NCI-H1694 treated with DMSO at 0.1 percent for 48 hours (cell line): ENCODE measurements at regions not wholly inside any gene's neighbourhood (a gene's known extent, or its start where the extent isn't known, plus 50 kb on each side); places are given as distances from the start of the nearest gene placed in this dataset.

ENCODE experiments used
- DNase-seq: peaks from one replicate; lab custom pipeline; 2025; lab: John Stamatoyannopoulos, UW

DNA sequence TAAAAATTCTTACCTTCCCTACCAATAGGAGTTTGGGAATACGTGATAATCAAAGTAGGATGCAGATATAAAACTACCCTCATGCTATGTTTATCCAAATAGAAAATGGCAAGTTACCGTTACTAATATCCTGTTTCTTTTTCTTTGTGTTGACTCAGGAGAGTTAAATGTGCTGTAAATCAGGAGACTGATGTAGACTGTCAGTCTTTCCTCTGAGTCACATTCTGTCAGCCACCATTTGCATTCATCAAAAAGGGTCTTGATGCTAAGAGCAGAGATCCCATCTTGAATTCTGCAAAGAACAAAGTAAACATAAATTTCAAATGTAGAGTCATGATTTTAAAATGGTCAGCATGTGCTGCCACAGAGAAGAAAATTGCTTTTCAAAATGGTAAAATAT lies 712.8 kb downstream of the SOCS6 start:
- DNase-seq: no peak

- DNase-seq: no peak
These were observed 709.6 kb downstream of the SOCS6 start for GRCh38 chr18:70998490-70998889.

DNA sequence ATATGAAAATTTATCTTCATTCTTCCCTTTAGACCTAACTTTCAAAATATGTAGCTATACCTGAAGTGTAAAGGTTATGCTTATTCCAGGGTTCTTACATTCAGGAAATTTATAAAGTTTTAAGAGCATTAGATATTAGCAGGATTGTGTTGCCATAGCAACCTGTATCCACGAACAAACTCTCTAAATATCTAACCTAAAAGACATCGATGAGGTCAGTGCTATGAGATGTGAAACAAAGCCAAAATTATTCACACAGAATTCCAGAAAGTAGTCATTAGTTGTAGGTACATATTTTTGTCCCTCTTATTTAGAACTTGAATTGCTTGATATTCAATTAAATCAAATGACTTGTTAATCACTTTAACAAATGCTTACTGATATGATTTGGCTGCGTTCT lies 705.3 kb downstream of the SOCS6 start:
- no peak for DNase-seq

DNA sequence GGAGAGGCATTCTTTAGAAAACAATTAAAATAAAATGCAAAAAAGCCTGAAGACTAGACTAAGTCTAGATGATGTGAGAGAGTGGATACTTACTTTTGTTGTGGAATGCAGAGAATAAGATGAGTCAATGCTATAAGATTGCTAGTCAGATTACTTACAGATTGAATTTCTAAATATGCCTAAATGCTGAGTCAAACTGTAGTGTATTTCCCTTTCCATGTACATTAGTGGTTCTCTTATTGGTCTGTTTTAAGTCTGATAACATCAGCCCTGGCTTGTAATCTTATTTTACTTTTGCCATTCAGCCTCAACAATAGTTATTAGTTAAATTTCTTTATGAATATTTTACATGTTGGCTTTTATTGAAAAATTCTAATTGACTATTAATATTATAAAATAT lies 702.7 kb downstream of the SOCS6 start:
- DNase-seq: no peak

DNA sequence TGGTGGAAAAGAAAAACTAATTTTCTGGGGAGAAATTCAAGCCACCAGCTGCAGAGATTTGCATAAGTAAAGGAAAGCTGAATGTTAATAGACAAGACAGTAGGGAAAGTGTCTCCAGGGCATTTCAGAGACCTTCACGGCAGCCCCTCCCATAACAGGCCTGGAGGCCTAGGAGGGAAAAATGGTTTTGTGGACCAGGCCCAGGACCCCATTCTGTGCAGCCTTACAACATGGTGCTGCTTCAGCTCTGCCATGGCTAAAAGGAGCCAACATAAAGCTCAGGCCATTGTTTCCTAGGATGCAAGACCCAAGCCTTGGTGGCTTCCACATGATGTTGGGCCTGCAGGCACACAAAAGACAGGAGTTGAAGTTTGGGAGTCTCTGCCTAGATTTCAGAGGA lies 697.1 kb downstream of the SOCS6 start:
- DNase-seq: no peak

DNA sequence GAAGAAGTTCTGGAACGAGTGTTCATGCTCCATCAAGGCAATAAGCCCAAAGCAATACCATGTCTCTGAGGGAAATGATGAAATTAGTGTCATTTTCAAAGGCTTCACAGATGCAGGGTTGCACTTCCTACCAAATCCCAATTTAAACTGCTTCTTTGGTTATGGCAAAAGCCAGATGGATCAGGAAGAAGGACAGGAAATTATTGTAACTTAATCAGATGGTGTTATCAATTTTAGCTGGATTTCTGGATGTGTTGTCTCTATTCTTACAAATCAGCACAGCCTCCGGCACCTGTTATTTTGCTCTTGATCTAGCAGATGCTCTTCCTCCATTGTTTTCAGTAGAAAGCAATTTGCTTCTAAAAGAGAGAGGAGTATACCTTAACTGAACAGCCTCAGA lies 693.4 kb downstream of the SOCS6 start:
- DNase-seq: no peak

DNA sequence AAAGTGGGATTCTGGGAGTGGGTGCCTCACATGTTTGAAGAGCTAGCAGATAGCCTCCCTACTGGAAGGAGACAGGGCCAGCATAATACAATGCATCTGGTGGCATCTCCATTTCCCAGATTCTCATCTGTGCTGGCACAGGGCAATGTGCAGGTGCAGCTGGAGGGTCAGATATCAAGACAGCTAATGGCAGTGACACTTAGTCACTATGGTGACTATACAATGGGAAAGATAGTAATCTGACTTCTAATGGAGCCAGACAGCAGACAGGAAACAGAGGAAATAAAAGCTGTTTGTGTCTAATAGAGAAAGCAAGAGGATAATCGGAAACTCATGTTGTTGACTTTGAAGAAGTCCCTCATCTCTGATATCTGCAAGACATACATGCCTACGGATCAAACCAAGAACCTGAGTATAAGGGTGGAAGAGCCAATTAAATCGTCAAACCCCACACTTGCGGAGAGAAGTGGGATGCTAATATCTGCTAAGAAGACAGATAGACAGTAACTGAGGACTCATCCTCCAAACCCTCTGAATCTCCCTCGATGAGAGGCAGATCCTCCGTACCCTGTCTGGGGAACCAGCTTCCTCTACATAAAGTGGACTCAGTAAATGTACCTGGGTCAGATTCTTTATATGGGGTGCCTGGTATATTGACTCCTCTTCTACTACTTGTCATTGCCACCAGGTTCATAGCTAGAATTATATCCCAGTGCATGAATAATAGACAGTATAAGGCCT lies 692.7 kb downstream of the SOCS6 start:
- no peak for DNase-seq

DNA sequence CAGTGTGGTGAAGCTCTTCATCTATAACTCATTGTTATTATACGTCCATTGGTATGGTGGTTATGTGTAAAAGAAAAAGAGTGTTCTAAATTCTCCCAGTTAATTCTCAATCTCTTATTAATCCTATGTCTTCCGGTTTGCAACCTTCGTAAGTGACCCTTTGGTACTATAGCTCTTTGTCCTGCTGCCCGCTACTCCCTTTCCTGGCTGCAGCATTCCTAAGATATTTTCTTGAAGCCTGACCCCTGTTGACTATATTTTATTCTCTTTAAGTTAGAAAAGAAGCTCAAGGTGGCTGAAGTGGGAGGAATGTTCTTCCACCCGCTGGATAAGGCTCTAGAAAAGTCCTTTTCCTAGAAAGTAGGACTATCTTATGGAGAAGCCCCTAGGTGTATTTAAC lies 684.8 kb downstream of the SOCS6 start:
- no peak for DNase-seq

GRCh38 chr18:70966419-70966818 lies 677.6 kb downstream of the SOCS6 start:
- DNase-seq: no peak

- DNase-seq: no peak
These were observed 673.1 kb downstream of the SOCS6 start for GRCh38 chr18:70961939-70962338.

DNA sequence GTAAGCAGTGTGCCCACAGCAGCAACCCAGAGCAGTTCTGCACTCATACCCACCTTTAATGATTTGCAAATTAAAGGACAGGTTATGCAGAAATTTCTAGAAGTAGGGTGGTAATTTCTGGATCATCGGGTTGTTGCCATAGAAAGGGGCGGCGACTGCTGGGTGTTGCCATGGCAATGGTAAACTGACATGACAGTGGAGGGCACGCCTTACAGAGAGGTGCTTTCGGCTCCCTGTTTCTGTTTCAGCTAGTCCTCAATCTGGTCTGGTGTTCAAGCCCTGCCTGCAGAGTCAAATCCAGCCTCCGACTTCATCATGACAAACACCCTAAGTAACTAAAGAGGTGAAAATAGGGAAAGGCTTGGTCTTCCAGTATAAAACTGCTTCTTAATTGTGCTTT lies 667.7 kb downstream of the SOCS6 start:
- DNase-seq: no peak

DNA sequence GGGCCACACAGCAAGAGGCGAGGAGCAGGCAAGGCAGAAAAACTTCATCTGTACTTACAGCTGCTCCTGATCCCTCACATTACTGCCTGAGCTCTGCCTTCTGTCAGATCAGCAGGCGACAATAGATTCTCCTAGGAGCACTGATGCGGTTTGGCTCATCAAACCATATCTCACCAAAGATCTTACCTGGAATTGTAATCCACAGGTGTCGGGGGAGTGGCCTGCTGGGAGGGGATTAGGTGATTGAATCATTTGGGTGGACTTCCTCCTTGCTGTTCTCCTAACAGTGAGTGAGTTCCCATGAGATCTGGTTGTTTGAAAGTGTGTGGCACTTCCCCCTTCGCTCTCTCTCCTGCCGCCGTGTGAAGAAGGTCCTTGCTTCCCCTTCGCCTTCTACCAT lies 647.3 kb downstream of the SOCS6 start:
- no peak for DNase-seq

GRCh38 chr18:70931942-70932814 lies 643.3 kb downstream of the SOCS6 start:
- DNase-seq: peak; percentile 13

DNA sequence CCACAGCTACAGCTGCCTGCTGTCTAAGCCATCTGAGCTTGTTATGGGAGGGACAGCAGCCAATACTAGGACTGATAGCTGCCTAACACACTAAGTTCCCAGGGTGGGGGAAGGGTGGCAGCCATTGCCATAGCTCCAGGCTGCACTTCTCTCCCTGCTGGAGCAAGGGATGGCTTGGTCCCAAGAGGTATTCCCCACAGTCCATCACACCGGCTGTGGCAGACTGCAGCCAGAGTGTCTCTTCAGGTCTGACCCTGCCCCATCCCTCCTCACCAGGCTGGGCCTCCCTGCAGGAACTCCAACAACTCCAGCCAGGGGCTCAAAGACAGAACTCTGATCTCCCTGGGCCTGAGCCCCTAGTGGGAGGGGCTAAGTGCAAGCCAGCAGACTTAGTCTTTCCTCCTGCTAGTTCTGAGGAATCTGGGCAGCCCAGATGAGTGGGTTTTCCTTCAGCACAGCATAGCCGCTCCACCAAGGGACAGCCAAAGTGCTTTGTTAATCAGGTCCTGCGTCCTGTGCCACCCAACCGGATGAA lies 632.1 kb downstream of the SOCS6 start:
- no peak for DNase-seq

DNA sequence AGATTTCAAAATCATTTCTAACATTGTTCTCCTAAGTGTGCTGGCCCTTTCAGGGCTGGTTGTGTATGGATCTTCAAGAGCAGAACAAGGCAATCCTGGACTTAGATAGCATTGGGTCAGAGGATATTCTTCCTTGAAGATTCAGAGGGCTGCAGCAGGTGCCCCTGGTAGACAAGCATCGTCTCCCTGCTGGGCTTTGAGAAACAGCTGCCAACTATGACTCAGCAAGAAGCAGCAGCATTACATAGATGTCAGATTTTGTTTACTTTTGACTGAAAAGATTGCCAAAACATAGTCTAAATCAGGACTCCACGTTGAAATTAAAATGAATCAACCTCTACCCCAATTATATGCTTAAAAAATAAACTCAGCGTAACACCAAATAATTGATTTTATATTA lies 618.8 kb downstream of the SOCS6 start:
- DNase-seq: no peak

DNA sequence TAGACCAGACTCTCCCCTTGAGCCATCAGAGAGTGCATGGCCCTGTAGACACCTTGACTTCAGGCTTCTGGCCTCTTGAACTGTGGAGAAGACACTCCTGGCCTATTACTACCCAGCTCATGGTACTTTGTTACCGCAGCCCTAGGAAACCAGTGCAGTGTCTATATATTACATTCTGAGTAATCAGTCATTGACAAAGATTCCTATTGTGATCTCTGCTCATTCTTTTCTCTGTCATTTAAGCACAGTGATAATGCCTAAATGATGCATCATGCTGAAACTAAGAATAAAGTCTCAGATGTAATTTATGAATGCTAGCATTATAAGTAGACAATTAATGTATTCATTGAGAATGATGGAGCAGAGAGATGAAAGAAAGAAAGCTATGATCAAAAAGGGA lies 603.5 kb downstream of the SOCS6 start:
- no peak for DNase-seq

DNA sequence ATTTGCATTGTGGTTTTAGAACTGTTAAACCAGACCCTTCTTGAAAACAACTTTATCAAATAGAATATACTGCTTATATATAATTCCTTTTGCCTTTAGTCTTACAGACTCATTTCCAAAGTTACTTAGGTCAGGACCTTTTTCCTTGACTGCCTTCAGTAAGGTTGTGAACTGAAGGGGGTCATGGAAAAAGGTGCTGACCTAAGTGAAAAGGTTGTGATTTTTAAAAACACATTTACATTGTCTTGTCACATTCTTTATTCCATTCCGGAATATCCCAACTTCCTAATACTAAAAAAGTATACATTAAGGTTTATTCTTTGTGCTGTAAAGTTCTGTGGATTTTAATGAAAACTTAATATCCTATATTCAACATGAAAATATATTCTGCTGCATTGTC lies 581.4 kb downstream of the SOCS6 start:
- no peak for DNase-seq

DNA sequence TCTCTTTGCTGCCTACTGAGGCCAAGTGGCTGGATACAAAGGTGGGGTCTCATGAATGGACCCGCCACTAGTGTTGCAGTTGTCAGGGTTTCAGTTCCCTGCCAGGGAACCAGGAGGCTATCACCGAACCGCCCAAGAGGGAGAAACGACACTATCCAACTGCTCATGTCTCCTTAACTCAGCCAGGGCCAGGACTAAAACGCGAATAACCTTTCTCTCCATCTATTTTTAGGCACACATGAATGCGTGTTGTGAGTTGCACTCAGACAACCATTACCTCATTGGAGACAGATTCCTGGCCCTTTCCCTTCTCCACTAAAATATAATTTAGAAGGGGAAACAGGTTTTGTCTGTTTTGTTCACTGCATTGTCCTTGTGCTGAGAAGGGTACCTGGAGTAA lies 559.5 kb downstream of the SOCS6 start:
- DNase-seq: no peak

DNA sequence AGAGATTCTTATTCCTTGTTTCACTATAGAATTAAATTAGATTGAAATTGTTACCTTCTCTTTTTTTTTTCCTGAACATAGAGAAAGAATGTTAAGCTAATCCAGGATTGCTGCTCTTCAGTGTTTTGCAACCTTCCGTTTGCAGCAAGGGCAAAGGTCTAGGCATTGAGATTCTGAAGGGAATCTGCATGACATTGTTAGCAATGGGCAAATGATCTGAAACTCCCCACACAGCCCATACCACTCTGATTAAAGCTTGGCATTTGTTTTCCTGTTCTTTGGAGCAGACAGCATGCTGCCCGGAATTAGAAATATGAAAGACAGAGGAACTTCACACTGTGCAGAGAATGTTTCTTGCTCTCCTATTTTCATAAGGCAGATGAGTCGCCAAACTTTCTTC lies 551.8 kb downstream of the SOCS6 start:
- no peak for DNase-seq

DNA sequence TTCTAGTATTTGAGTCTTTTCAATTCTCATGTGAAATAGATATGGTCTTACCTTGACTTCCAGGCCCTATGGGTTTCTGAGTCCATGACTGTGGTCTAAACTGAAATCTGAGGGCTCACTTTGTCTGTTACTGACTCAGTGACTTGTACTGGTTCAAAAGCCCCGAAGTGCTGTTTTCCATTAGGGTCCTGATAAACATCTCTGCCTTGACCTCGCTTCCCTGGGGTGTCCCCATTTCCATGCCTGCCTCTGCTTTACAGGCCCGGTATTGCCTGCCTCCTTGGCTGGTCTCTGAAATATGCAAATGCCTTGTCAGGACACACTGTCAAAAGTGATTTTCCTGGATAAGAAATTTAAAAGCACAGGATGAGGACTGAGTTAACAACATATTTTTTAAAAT lies 538.8 kb downstream of the SOCS6 start:
- DNase-seq: no peak

DNA sequence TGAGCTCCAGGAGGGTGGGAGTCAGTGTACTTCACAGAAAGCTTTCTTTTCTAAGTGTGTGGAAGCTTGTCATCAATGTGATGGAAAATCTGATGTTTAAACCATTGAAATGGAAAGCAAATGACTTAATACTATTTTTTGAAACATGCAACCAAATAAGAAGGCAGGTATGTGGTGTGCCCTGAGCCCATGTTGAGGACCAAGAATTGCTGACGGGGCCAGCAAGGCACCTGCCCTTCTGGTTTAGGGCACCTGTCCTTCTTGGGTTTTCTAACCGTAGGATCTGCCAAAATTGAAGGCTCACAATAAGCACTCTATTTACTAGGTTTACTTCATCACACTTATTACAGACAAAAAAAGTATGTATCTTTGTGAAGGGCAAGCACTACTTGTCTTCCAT lies 537.7 kb downstream of the SOCS6 start:
- DNase-seq: no peak

GRCh38 chr18:70822691-70823090 lies 533.8 kb downstream of the SOCS6 start:
- DNase-seq: no peak

- no peak for DNase-seq
These were observed 533.3 kb downstream of the SOCS6 start for GRCh38 chr18:70822117-70822516.
